HG03558 (cell line): ENCODE measurements at regions not wholly inside any gene's neighbourhood (a gene's known extent, or its start where the extent isn't known, plus 50 kb on each side); places are given as distances from the start of the nearest gene placed in this dataset.
"Not testable (repeated sequence)": the region's sequence is repeated elsewhere in the genome, so short reads cannot be mapped to it uniquely, and the experiment has no call there.

ENCODE experiments used
- ATAC-seq: cut with Tn5 transposase; IDR thresholded peaks from one replicate; pipeline ENCODE4 v1.9.1; 2021; ENCODE audit warnings: moderate number of reproducible peaks; ENCODE audit not compliant: unreplicated experiment; ENCODE audit errors: extremely low read depth

GRCh38 chr6:121633309-121633708 lies 197.9 kb downstream of the GJA1 start:
- no peak for ATAC-seq

GRCh38 chr6:121634586-121634985 lies 199.1 kb downstream of the GJA1 start:
- not testable (repeated sequence) for ATAC-seq

GRCh38 chr6:121635355-121635754 lies 199.9 kb downstream of the GJA1 start:
- ATAC-seq, result no peak

GRCh38 chr6:121636217-121636616 lies 200.8 kb downstream of the GJA1 start:
- ATAC-seq, result not testable (repeated sequence)

GRCh38 chr6:121639021-121639420 lies 203.6 kb downstream of the GJA1 start:
- ATAC-seq, result no peak

GRCh38 chr6:121641158-121641557 lies 205.7 kb downstream of the GJA1 start:
- no peak for ATAC-seq

GRCh38 chr6:121645100-121645745 lies 209.8 kb downstream of the GJA1 start:
- no peak for ATAC-seq

- ATAC-seq, result no peak
Observed at GRCh38 chr6:121647905-121648304, 212.5 kb downstream of the GJA1 start.

GRCh38 chr6:121649951-121650350 lies 214.5 kb downstream of the GJA1 start:
- ATAC-seq, result no peak

GRCh38 chr6:121651420-121651819 lies 216.0 kb downstream of the GJA1 start:
- no peak for ATAC-seq

- ATAC-seq, result no peak
Observed at GRCh38 chr6:121652223-121652622, 216.8 kb downstream of the GJA1 start.

GRCh38 chr6:121652726-121653623 lies 217.5 kb downstream of the GJA1 start:
- ATAC-seq, result no peak

GRCh38 chr6:121653624-121654008 lies 218.2 kb downstream of the GJA1 start:
- ATAC-seq, result no peak

GRCh38 chr6:121657972-121658371 lies 222.5 kb downstream of the GJA1 start:
- ATAC-seq, result no peak

- ATAC-seq, result no peak
Observed at GRCh38 chr6:121660277-121660676, 224.8 kb downstream of the GJA1 start.

GRCh38 chr6:121663292-121663810 lies 227.9 kb downstream of the GJA1 start:
- ATAC-seq, result no peak

GRCh38 chr6:121664158-121664557 lies 228.7 kb downstream of the GJA1 start:
- ATAC-seq, result no peak

- no peak for ATAC-seq
Observed at GRCh38 chr6:121666814-121667213, 231.4 kb downstream of the GJA1 start.

GRCh38 chr6:121668259-121668658 lies 232.8 kb downstream of the GJA1 start:
- no peak for ATAC-seq

GRCh38 chr6:121670511-121670910 lies 235.1 kb downstream of the GJA1 start:
- no peak for ATAC-seq

GRCh38 chr6:121677571-121677970 lies 242.1 kb downstream of the GJA1 start:
- ATAC-seq, result no peak
